WTC11 (cell line): ENCODE measurements at regions not wholly inside any gene's neighbourhood (a gene's known extent, or its start where the extent isn't known, plus 50 kb on each side); places are given as distances from the start of the nearest gene placed in this dataset.

Experiments
- ATAC-seq: fragments of 200-7000 bp; cut with Tn5 transposase; 2 replicates; pipeline ENCODE4 v1.10.0; 2021; ENCODE audit warnings: mild to moderate bottlenecking, moderate library complexity
- CTCF ChIA-PET: fragments of 300-600 bp; sonication (Branson Sonifier 250); formaldehyde crosslinking; loops from one replicate; lab custom pipeline; 2021; ENCODE audit warnings: antibody characterized with exemption; lab: Charles Lee
- POLR2A ChIA-PET: fragments of 350-600 bp; sonication (Branson Sonifier 250); formaldehyde crosslinking; loops from one replicate; lab custom pipeline; 2021; ENCODE audit warnings: antibody characterized with exemption; lab: Charles Lee
- DNase-seq: peaks from one replicate; pipeline ENCODE4 v3.0.0; 2021; ENCODE audit warnings: low spot score
- H3K27ac Mint-ChIP-seq: 2 replicates; pipeline ENCODE4 v1.8.0; 2021; ENCODE audit warnings: mixed read lengths
- H3K27me3 Mint-ChIP-seq: 2 replicates; pipeline ENCODE4 v1.8.0; 2021; ENCODE audit warnings: low read depth, mild to moderate bottlenecking, moderate library complexity, mixed read lengths
- H3K36me3 Mint-ChIP-seq: 2 replicates; pipeline ENCODE4 v1.8.0; 2021; ENCODE audit warnings: mixed read lengths
- H3K4me1 Mint-ChIP-seq: 2 replicates; pipeline ENCODE4 v1.8.0; 2022; ENCODE audit warnings: mixed read lengths
- H3K4me3 Mint-ChIP-seq: 2 replicates; pipeline ENCODE4 v1.8.0; 2021; ENCODE audit warnings: mild to moderate bottlenecking, moderate library complexity, mixed read lengths
- H3K9me3 Mint-ChIP-seq: 2 replicates; pipeline ENCODE4 v1.8.0; 2021; ENCODE audit warnings: mixed read lengths
- ATF2 ChIP-seq: sonication (generic); formaldehyde crosslinking; IDR thresholded peaks from 2 replicates; pipeline ENCODE4 v1.8.1; 2022; ENCODE audit warnings: low read depth, missing genetic modification reagents, borderline replicate concordance
- ESRRA ChIP-seq: sonication (generic); formaldehyde crosslinking; IDR thresholded peaks from 2 replicates; pipeline ENCODE4 v1.8.1; 2022; ENCODE audit warnings: mild to moderate bottlenecking, missing genetic modification reagents, borderline replicate concordance
- ETV6 ChIP-seq: sonication (generic); formaldehyde crosslinking; IDR thresholded peaks from 2 replicates; pipeline ENCODE4 v1.8.1; 2022; ENCODE audit warnings: mild to moderate bottlenecking, missing genetic modification reagents
- HMGA2 ChIP-seq: fragments of 250-450 bp; sonication (Bioruptor Pico); IDR thresholded peaks from 2 replicates; pipeline ENCODE4 v1.4.0; 2021; ENCODE audit warnings: mild to moderate bottlenecking, moderate library complexity
- JUN ChIP-seq: sonication (generic); formaldehyde crosslinking; IDR thresholded peaks from 2 replicates; pipeline ENCODE4 v1.8.0; 2023; ENCODE audit warnings: mild to moderate bottlenecking, missing genetic modification reagents
- KAT7 ChIP-seq: sonication (generic); formaldehyde crosslinking; IDR thresholded peaks from 2 replicates; pipeline ENCODE4 v1.8.1; 2023; ENCODE audit warnings: missing genetic modification reagents, mild to moderate bottlenecking, borderline replicate concordance
- NFATC4 ChIP-seq: fragments of 250-450 bp; sonication (Bioruptor Pico); IDR thresholded peaks from 2 replicates; pipeline ENCODE4 v1.9.0; 2021; ENCODE audit warnings: mild to moderate bottlenecking
- NR1H2 ChIP-seq: sonication (generic); formaldehyde crosslinking; IDR thresholded peaks from 2 replicates; pipeline ENCODE4 v1.9.0; 2021; ENCODE audit warnings: mild to moderate bottlenecking, moderate library complexity, missing genetic modification reagents
- PREB ChIP-seq: sonication (generic); formaldehyde crosslinking; IDR thresholded peaks from 2 replicates; pipeline ENCODE4 v1.8.1; 2022; ENCODE audit warnings: mild to moderate bottlenecking, missing genetic modification reagents, moderate library complexity, borderline replicate concordance
- RORB ChIP-seq: fragments of 250-450 bp; sonication (Bioruptor Pico); IDR thresholded peaks from 2 replicates; pipeline ENCODE4 v1.9.0; 2021; ENCODE audit warnings: mild to moderate bottlenecking
- USF1 ChIP-seq: sonication (generic); formaldehyde crosslinking; IDR thresholded peaks from 2 replicates; pipeline ENCODE4 v1.8.0; 2022; ENCODE audit warnings: mild to moderate bottlenecking, missing genetic modification reagents
- USF2 ChIP-seq: sonication (generic); formaldehyde crosslinking; IDR thresholded peaks from 2 replicates; pipeline ENCODE4 v1.8.1; 2023; ENCODE audit warnings: mild to moderate bottlenecking, missing genetic modification reagents, moderate library complexity
- ZNF121 ChIP-seq: sonication (generic); formaldehyde crosslinking; IDR thresholded peaks from 2 replicates; pipeline ENCODE4 v1.8.0; 2023; ENCODE audit warnings: missing genetic modification reagents
- ZNF138 ChIP-seq: sonication (generic); formaldehyde crosslinking; conservative IDR thresholded peaks from 2 replicates; pipeline ENCODE4 v1.8.1; 2022; ENCODE audit warnings: mild to moderate bottlenecking, moderate library complexity, missing genetic modification reagents
- ZNF423 ChIP-seq: fragments of 250-450 bp; sonication (Bioruptor Pico); IDR thresholded peaks from 2 replicates; pipeline ENCODE4 v2.1.2; 2022; ENCODE audit warnings: mild to moderate bottlenecking, moderate library complexity
- TF ChIP-seq, protein P1 (sequence below): fragments of 250-450 bp; sonication (Bioruptor Pico); IDR thresholded peaks from 2 replicates; pipeline ENCODE4 v1.9.0; 2021; ENCODE audit warnings: mild to moderate bottlenecking, borderline replicate concordance
- TF ChIP-seq, protein P2 (sequence below): fragments of 250-450 bp; sonication (Bioruptor Pico); IDR thresholded peaks from 2 replicates; pipeline ENCODE4 v1.8.0; 2021; ENCODE audit warnings: mild to moderate bottlenecking
- TF ChIP-seq, protein P3 (sequence below): sonication (generic); formaldehyde crosslinking; IDR thresholded peaks from 2 replicates; pipeline ENCODE4 v1.8.0; 2022; ENCODE audit warnings: mild to moderate bottlenecking, missing genetic modification reagents
- TF ChIP-seq, protein P4 (sequence below): sonication (generic); formaldehyde crosslinking; IDR thresholded peaks from 2 replicates; pipeline ENCODE4 v1.8.1; 2023; ENCODE audit warnings: mild to moderate bottlenecking, missing genetic modification reagents, moderate library complexity

GRCh38 chr11:129731316-129731715 lies 84.3 kb upstream of the TMEM45B start:
- no peak overlapping the region for H3K4me3 Mint-ChIP-seq
- DNase-seq (no peak), ATAC-seq (no peak)
- H3K4me1 Mint-ChIP-seq, result no peaks in the 10 kb centered on the region
- H3K9me3 Mint-ChIP-seq, result no peaks in the 10 kb centered on the region
- TF ChIP-seq ZNF121 (CRISPR knock-in tag), result no peak
- TF ChIP-seq NFATC4 (CRISPR knock-in tag), result no peak
- ChIA-PET POLR2A (no interaction called here), CTCF (no interaction called here)
- H3K27ac Mint-ChIP-seq, result no peak overlapping the region
- no peaks in the 10 kb centered on the region for H3K36me3 Mint-ChIP-seq
- no peaks in the 10 kb centered on the region for H3K27me3 Mint-ChIP-seq

DNA sequence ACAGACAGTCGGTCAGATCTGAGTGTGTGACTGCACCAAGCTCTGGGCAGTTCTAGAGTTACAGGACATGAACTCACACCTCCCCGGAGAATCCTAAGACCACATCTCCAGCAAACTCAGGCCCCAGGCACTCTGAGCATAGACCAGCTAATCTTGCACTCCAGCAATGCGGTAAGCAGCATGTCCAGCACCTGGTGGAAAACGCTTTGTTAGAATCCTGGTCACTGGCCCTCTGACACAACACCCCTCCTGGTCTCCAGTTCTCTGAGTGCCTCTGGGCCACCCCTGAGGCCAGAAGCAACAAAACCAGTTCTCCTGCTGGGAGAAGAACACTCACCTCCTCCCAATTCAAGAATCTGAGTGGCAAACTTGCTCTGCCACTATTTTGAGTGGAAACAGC lies 82.7 kb upstream of the TMEM45B start:
- peaks cover 6% of the 10 kb centered on the region; the same call in 1 of the 2 replicates for H3K4me1 Mint-ChIP-seq
- H3K27ac Mint-ChIP-seq, result no peak overlapping the region
- H3K36me3 Mint-ChIP-seq, result no peaks in the 10 kb centered on the region
- H3K9me3 Mint-ChIP-seq, result no peaks in the 10 kb centered on the region
- no peak overlapping the region for H3K4me3 Mint-ChIP-seq
- POLR2A ChIA-PET, result no interaction called here
- no peak for DNase-seq
- no peaks in the 10 kb centered on the region for H3K27me3 Mint-ChIP-seq
- no peak for ATAC-seq
- TF ChIP-seq NR1H2 (CRISPR knock-in tag) (no peak), ZNF138 (CRISPR knock-in tag) (no peak), ETV6 (CRISPR knock-in tag) (no peak), USF1 (CRISPR knock-in tag) (no peak), HMGA2 (CRISPR knock-in tag) (no peak), RORB (no peak), PREB (no peak), USF2 (CRISPR knock-in tag) (no peak)
- TF ChIP-seq, protein P1, sequence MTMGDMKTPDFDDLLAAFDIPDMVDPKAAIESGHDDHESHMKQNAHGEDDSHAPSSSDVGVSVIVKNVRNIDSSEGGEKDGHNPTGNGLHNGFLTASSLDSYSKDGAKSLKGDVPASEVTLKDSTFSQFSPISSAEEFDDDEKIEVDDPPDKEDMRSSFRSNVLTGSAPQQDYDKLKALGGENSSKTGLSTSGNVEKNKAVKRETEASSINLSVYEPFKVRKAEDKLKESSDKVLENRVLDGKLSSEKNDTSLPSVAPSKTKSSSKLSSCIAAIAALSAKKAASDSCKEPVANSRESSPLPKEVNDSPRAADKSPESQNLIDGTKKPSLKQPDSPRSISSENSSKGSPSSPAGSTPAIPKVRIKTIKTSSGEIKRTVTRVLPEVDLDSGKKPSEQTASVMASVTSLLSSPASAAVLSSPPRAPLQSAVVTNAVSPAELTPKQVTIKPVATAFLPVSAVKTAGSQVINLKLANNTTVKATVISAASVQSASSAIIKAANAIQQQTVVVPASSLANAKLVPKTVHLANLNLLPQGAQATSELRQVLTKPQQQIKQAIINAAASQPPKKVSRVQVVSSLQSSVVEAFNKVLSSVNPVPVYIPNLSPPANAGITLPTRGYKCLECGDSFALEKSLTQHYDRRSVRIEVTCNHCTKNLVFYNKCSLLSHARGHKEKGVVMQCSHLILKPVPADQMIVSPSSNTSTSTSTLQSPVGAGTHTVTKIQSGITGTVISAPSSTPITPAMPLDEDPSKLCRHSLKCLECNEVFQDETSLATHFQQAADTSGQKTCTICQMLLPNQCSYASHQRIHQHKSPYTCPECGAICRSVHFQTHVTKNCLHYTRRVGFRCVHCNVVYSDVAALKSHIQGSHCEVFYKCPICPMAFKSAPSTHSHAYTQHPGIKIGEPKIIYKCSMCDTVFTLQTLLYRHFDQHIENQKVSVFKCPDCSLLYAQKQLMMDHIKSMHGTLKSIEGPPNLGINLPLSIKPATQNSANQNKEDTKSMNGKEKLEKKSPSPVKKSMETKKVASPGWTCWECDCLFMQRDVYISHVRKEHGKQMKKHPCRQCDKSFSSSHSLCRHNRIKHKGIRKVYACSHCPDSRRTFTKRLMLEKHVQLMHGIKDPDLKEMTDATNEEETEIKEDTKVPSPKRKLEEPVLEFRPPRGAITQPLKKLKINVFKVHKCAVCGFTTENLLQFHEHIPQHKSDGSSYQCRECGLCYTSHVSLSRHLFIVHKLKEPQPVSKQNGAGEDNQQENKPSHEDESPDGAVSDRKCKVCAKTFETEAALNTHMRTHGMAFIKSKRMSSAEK, result no peak
- CTCF ChIA-PET, result interaction anchor here (1.1 kb wide), 1 partner anchor 37 kb away, joined by 3 read pairs; no protein-coding TSS in a partner anchor

GRCh38 chr11:129733384-129733783 lies 82.3 kb upstream of the TMEM45B start:
- ChIA-PET POLR2A (no interaction called here), CTCF (interaction anchor here (1.1 to 1.7 kb wide), 2 partner anchors 38 to 358 kb away, joined by 3 read pairs; partner anchors contain the start of gene BARX2)
- no peak overlapping the region for H3K27ac Mint-ChIP-seq
- H3K27me3 Mint-ChIP-seq, result no peaks in the 10 kb centered on the region
- DNase-seq (no peak), ATAC-seq (no peak)
- peaks cover 8% of the 10 kb centered on the region; the same call in 1 of the 2 replicates for H3K4me1 Mint-ChIP-seq
- H3K9me3 Mint-ChIP-seq, result no peaks in the 10 kb centered on the region
- H3K4me3 Mint-ChIP-seq, result no peak overlapping the region
- H3K36me3 Mint-ChIP-seq, result no peaks in the 10 kb centered on the region
- TF ChIP-seq RORB, result no peak
- TF ChIP-seq JUN (CRISPR knock-in tag), result no peak
- no peak for TF ChIP-seq ESRRA
- TF ChIP-seq, protein P2, sequence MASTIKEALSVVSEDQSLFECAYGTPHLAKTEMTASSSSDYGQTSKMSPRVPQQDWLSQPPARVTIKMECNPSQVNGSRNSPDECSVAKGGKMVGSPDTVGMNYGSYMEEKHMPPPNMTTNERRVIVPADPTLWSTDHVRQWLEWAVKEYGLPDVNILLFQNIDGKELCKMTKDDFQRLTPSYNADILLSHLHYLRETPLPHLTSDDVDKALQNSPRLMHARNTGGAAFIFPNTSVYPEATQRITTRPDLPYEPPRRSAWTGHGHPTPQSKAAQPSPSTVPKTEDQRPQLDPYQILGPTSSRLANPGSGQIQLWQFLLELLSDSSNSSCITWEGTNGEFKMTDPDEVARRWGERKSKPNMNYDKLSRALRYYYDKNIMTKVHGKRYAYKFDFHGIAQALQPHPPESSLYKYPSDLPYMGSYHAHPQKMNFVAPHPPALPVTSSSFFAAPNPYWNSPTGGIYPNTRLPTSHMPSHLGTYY (CRISPR knock-in tag), result no peak
- no peak for TF ChIP-seq ZNF423 (CRISPR knock-in tag)
- TF ChIP-seq, protein P3, sequence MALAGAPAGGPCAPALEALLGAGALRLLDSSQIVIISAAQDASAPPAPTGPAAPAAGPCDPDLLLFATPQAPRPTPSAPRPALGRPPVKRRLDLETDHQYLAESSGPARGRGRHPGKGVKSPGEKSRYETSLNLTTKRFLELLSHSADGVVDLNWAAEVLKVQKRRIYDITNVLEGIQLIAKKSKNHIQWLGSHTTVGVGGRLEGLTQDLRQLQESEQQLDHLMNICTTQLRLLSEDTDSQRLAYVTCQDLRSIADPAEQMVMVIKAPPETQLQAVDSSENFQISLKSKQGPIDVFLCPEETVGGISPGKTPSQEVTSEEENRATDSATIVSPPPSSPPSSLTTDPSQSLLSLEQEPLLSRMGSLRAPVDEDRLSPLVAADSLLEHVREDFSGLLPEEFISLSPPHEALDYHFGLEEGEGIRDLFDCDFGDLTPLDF (CRISPR knock-in tag), result no peak
- TF ChIP-seq HMGA2 (CRISPR knock-in tag), result no peak
- no peak for TF ChIP-seq ATF2 (CRISPR knock-in tag)
- TF ChIP-seq USF2 (CRISPR knock-in tag), result no peak
- TF ChIP-seq KAT7, result no peak
- TF ChIP-seq, protein P4, sequence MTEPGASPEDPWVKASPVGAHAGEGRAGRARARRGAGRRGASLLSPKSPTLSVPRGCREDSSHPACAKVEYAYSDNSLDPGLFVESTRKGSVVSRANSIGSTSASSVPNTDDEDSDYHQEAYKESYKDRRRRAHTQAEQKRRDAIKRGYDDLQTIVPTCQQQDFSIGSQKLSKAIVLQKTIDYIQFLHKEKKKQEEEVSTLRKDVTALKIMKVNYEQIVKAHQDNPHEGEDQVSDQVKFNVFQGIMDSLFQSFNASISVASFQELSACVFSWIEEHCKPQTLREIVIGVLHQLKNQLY (CRISPR knock-in tag), result no peak
